AG04449 (cell line): ENCODE measurements at regions not wholly inside any gene's neighbourhood (a gene's known extent, or its start where the extent isn't known, plus 50 kb on each side); places are given as distances from the start of the nearest gene placed in this dataset.

Experiments
- CTCF ChIA-PET: fragments of 350-600 bp; formaldehyde crosslinking; extraction: SDS; loops from one replicate; lab custom pipeline; 2021; ENCODE audit warnings: antibody characterized with exemption; lab: Yijun Ruan, JAX
- POLR2A ChIA-PET: fragments of 400-600, 350-600 bp; formaldehyde crosslinking; extraction: SDS; loops from one replicate; lab custom pipeline; 2020; ENCODE audit warnings: antibody characterized with exemption, inconsistent platforms; lab: Yijun Ruan, JAX
- DNase-seq: peaks from one replicate; pipeline ENCODE4 v3.0.0-alpha.2; 2010; ENCODE audit warnings: low read depth, low spot score
- H3K4me3 ChIP-seq: 2 replicates; pipeline ENCODE4 v1.5.1; 2011; ENCODE audit warnings: low read depth, mild to moderate bottlenecking, control low read depth, low read length
- CTCF ChIP-seq: IDR thresholded peaks from one replicate; pipeline ENCODE4 v1.5.1; 2011; ENCODE audit warnings: mild to moderate bottlenecking, moderate library complexity, low read length, control low read depth, inconsistent platforms; ENCODE audit not compliant: insufficient read depth; ENCODE audit errors: missing control alignments

GRCh38 chr1:226788965-226789364, 49.9 kb upstream of the ITPKB start:
- no peak for TF ChIP-seq CTCF
- CTCF ChIA-PET: no interaction called here
- DNase-seq: no peak
- H3K4me3 ChIP-seq: no peak overlapping the region
- POLR2A ChIA-PET: no interaction called here
